Nephron (organoid): ENCODE measurements at regions not wholly inside any gene's neighbourhood (a gene's known extent, or its start where the extent isn't known, plus 50 kb on each side); places are given as distances from the start of the nearest gene placed in this dataset.
"Not testable (repeated sequence)": the region's sequence is repeated elsewhere in the genome, so short reads cannot be mapped to it uniquely, and the experiment has no call there.

Experiments used
- H3K27ac Mint-ChIP-seq, 3 experiments: 2 replicates each; pipeline ENCODE4 v1.8.0; 2020; ENCODE audit warnings: mixed read lengths in 3 of 3, mild to moderate bottlenecking in 2 of 3, moderate library complexity in 1 of 3
- H3K27me3 Mint-ChIP-seq: 2 replicates; pipeline ENCODE4 v1.8.0; 2021; ENCODE audit warnings: low read depth, mild to moderate bottlenecking, moderate library complexity, mixed read lengths
- H3K36me3 Mint-ChIP-seq: 2 replicates; pipeline ENCODE4 v1.8.0; 2020; ENCODE audit warnings: low read depth, mixed read lengths
- H3K4me1 Mint-ChIP-seq: 2 replicates; pipeline ENCODE4 v1.8.0; 2020; ENCODE audit warnings: mixed read lengths
- H3K4me3 Mint-ChIP-seq, 3 experiments: 2 replicates each; pipeline ENCODE4 v1.8.0; 2020; ENCODE audit warnings: mild to moderate bottlenecking in 3 of 3, mixed read lengths in 3 of 3, moderate library complexity in 2 of 3
- H3K9me3 Mint-ChIP-seq: 2 replicates; pipeline ENCODE4 v1.8.0; 2020; ENCODE audit warnings: mixed read lengths
- CTCF ChIP-seq, 3 experiments: fragments of 200-600 bp; sonication (generic); IDR thresholded peaks; one replicate each; pipeline ENCODE4 v1.5.0; 2021; ENCODE audit warnings: antibody characterized with exemption in 3 of 3; ENCODE audit not compliant: unreplicated experiment in 3 of 3

GRCh38 chr7:155392726-155393570 is 65.0 kb upstream of the EN2 start:
- no peak for TF ChIP-seq CTCF (IDR thresholded peaks at IDR 0.05; ENCODE audit: unreplicated experiment in 3 of 3)
- Mint-ChIP-seq H3K4me3 (no peak overlapping the region), H3K4me1 (peaks cover 4% of the 10 kb centered on the region), H3K36me3 (no peaks in the 10 kb centered on the region), H3K9me3 (no peaks in the 10 kb centered on the region), H3K27me3 (peaks cover 66% of the 10 kb centered on the region), H3K27ac (no peak overlapping the region)

- no peak overlapping the region for H3K27ac Mint-ChIP-seq
- H3K27me3 Mint-ChIP-seq: peaks cover 61% of the 10 kb centered on the region
- no peaks in the 10 kb centered on the region for H3K36me3 Mint-ChIP-seq
- H3K4me1 Mint-ChIP-seq: peaks cover 4% of the 10 kb centered on the region
- no peak overlapping the region for H3K4me3 Mint-ChIP-seq
- H3K9me3 Mint-ChIP-seq: no peaks in the 10 kb centered on the region
- TF ChIP-seq CTCF (IDR thresholded peaks at IDR 0.05; ENCODE audit: unreplicated experiment in 3 of 3): no peak
These were observed 63.5 kb upstream of the EN2 start for GRCh38 chr7:155394413-155394812.

- no peak for TF ChIP-seq CTCF (IDR thresholded peaks at IDR 0.05; ENCODE audit: unreplicated experiment in 3 of 3)
- H3K4me3 Mint-ChIP-seq: no peak overlapping the region
- no peaks in the 10 kb centered on the region for H3K9me3 Mint-ChIP-seq
- H3K4me1 Mint-ChIP-seq: peaks cover 4% of the 10 kb centered on the region
- no peaks in the 10 kb centered on the region for H3K36me3 Mint-ChIP-seq
- no peak overlapping the region for H3K27ac Mint-ChIP-seq
- H3K27me3 Mint-ChIP-seq: peaks cover 61% of the 10 kb centered on the region
These were observed 62.6 kb upstream of the EN2 start for GRCh38 chr7:155395176-155395797.

GRCh38 chr7:155396661-155397060 is 61.3 kb upstream of the EN2 start:
- Mint-ChIP-seq H3K27ac (no peak overlapping the region), H3K36me3 (no peaks in the 10 kb centered on the region), H3K27me3 (peaks cover 65% of the 10 kb centered on the region), H3K4me3 (no peak overlapping the region), H3K4me1 (peaks cover 4% of the 10 kb centered on the region), H3K9me3 (no peaks in the 10 kb centered on the region)
- no peak for TF ChIP-seq CTCF (IDR thresholded peaks at IDR 0.05; ENCODE audit: unreplicated experiment in 3 of 3)

GRCh38 chr7:155397758-155398714 is 59.9 kb upstream of the EN2 start:
- H3K27ac Mint-ChIP-seq, H3K4me1 Mint-ChIP-seq: not testable (repeated sequence)

GRCh38 chr7:155398944-155399343 is 59.0 kb upstream of the EN2 start:
- TF ChIP-seq CTCF (IDR thresholded peaks at IDR 0.05; ENCODE audit: unreplicated experiment in 3 of 3): no peak
- no peak overlapping the region for H3K4me3 Mint-ChIP-seq
- H3K36me3 Mint-ChIP-seq: no peaks in the 10 kb centered on the region
- H3K4me1 Mint-ChIP-seq: peaks cover 4% of the 10 kb centered on the region
- no peaks in the 10 kb centered on the region for H3K9me3 Mint-ChIP-seq
- H3K27me3 Mint-ChIP-seq: peaks cover 63% of the 10 kb centered on the region
- no peak overlapping the region for H3K27ac Mint-ChIP-seq

More at GRCh38 chr7:155397758-155398714, 59.9 kb upstream of the EN2 start:
- not testable (repeated sequence) for H3K4me3 Mint-ChIP-seq, H3K36me3 Mint-ChIP-seq, H3K9me3 Mint-ChIP-seq
- peaks cover 60% of the 10 kb centered on the region for H3K27me3 Mint-ChIP-seq
